ENCODE measurements at regions not wholly inside any gene's neighbourhood (a gene's known extent, or its start where the extent isn't known, plus 50 kb on each side); places are given as distances from the start of the nearest gene placed in this dataset.

GRCh38 chr14:98840091-98840490, 431.9 kb downstream of the BCL11B start (continued):
- TF ChIP-seq, protein P1, sequence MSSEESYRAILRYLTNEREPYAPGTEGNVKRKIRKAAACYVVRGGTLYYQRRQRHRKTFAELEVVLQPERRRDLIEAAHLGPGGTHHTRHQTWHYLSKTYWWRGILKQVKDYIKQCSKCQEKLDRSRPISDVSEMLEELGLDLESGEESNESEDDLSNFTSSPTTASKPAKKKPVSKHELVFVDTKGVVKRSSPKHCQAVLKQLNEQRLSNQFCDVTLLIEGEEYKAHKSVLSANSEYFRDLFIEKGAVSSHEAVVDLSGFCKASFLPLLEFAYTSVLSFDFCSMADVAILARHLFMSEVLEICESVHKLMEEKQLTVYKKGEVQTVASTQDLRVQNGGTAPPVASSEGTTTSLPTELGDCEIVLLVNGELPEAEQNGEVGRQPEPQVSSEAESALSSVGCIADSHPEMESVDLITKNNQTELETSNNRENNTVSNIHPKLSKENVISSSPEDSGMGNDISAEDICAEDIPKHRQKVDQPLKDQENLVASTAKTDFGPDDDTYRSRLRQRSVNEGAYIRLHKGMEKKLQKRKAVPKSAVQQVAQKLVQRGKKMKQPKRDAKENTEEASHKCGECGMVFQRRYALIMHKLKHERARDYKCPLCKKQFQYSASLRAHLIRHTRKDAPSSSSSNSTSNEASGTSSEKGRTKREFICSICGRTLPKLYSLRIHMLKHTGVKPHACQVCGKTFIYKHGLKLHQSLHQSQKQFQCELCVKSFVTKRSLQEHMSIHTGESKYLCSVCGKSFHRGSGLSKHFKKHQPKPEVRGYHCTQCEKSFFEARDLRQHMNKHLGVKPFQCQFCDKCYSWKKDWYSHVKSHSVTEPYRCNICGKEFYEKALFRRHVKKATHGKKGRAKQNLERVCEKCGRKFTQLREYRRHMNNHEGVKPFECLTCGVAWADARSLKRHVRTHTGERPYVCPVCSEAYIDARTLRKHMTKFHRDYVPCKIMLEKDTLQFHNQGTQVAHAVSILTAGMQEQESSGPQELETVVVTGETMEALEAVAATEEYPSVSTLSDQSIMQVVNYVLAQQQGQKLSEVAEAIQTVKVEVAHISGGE (tag by site-specific recombination; conservative IDR thresholded peaks at IDR 0.05; ENCODE audit: low read depth), result no peak

DNA sequence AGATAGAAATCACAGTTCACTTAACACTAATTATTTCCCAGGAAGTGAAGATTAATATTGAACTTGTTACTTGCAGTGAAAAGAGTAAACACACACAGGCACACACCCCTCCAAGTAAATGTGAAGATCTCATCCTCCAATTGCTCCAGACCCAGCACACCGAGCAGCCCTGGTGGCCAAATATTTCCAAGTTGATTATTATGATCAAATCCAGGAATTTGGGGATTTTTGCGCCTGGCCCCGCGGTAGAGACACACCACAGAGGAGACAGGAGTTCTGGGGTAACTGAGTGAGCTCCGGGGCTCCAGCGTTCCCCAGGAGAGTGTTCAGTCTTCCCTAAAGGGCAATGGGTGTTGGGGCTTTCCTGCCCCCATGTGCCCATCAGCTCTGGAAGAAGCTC, 431.5 kb downstream of the BCL11B start:
- CTCF ChIA-PET, result no interaction called here
- H3K36me3 ChIP-seq (ENCODE audit: control insufficient read depth in 2 of 2, insufficient read depth in 1 of 2, low read length in 2 of 2), result no peaks in the 10 kb centered on the region
- no peak overlapping the region for H3K27ac ChIP-seq (ENCODE audit: extremely low read depth, low read depth, low read length)
- H3K4me3 ChIP-seq (ENCODE audit: low read depth, low read length), result no peak overlapping the region
- no peaks in the 10 kb centered on the region for H3K9me3 ChIP-seq (ENCODE audit: control insufficient read depth, insufficient read depth, low read depth, low read length)
- TF ChIP-seq ZSCAN5A (tag by site-specific recombination; IDR thresholded peaks at IDR 0.05) (no peak), ZFHX2 (tag by site-specific recombination; conservative IDR thresholded peaks at IDR 0.05) (no peak), KLF1 (tag by site-specific recombination; IDR thresholded peaks at IDR 0.05) (no peak), ZNF266 (tag by site-specific recombination; IDR thresholded peaks at IDR 0.05; ENCODE audit: low read depth) (no peak), HOXC10 (CRISPR knock-in tag; IDR thresholded peaks at IDR 0.05) (no peak), ZNF596 (tag by site-specific recombination; IDR thresholded peaks at IDR 0.05) (no peak), ZNF121 (tag by site-specific recombination; IDR thresholded peaks at IDR 0.05) (no peak), ZNF426 (tag by site-specific recombination; IDR thresholded peaks at IDR 0.05) (no peak), ZNF280D (tag by site-specific recombination; IDR thresholded peaks at IDR 0.05) (no peak), ZNF350 (tag by site-specific recombination; IDR thresholded peaks at IDR 0.05) (no peak), ZNF311 (tag by site-specific recombination; IDR thresholded peaks at IDR 0.05; ENCODE audit: borderline replicate concordance) (no peak), ZFP37 (tag by site-specific recombination; IDR thresholded peaks at IDR 0.05) (no peak), RBAK (tag by site-specific recombination; IDR thresholded peaks at IDR 0.05) (no peak)
- no peaks in the 10 kb centered on the region for H3K4me1 ChIP-seq (ENCODE audit: control insufficient read depth, insufficient read depth, low read length)
- POLR2A ChIA-PET, result no interaction called here

DNA sequence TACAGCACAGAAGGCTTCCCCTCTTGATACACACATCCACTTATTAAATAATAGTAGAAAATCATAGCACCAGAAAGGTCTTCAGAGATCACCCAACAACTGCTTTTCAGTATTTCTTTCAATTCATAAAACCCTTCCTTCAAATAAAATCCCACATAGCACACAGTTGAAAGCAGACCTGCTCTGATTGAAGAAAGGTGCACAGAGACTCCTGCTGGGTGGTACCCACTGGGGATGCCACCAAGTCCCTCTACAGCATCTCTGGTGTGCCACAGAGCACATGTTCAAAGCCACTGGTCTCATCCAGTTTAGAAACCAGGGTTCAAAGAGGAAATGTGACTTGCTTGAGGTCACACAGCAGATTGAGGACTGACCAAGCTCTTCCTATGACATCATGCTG, 427.5 kb downstream of the BCL11B start:
- no peaks in the 10 kb centered on the region for H3K9me3 ChIP-seq (ENCODE audit: control insufficient read depth, insufficient read depth, low read depth, low read length)
- no peak overlapping the region for H3K27ac ChIP-seq (ENCODE audit: extremely low read depth, low read depth, low read length)
- no peak overlapping the region for H3K4me3 ChIP-seq (ENCODE audit: low read depth, low read length)
- no peaks in the 10 kb centered on the region for H3K36me3 ChIP-seq (ENCODE audit: control insufficient read depth in 2 of 2, insufficient read depth in 1 of 2, low read length in 2 of 2)
- H3K4me1 ChIP-seq (ENCODE audit: control insufficient read depth, insufficient read depth, low read length), result no peaks in the 10 kb centered on the region
- ChIA-PET POLR2A (no interaction called here), CTCF (interaction anchor here (0.7 kb wide), 1 partner anchor 8 kb away, joined by 3 read pairs; no protein-coding TSS in a partner anchor)
- TF ChIP-seq, protein P2, sequence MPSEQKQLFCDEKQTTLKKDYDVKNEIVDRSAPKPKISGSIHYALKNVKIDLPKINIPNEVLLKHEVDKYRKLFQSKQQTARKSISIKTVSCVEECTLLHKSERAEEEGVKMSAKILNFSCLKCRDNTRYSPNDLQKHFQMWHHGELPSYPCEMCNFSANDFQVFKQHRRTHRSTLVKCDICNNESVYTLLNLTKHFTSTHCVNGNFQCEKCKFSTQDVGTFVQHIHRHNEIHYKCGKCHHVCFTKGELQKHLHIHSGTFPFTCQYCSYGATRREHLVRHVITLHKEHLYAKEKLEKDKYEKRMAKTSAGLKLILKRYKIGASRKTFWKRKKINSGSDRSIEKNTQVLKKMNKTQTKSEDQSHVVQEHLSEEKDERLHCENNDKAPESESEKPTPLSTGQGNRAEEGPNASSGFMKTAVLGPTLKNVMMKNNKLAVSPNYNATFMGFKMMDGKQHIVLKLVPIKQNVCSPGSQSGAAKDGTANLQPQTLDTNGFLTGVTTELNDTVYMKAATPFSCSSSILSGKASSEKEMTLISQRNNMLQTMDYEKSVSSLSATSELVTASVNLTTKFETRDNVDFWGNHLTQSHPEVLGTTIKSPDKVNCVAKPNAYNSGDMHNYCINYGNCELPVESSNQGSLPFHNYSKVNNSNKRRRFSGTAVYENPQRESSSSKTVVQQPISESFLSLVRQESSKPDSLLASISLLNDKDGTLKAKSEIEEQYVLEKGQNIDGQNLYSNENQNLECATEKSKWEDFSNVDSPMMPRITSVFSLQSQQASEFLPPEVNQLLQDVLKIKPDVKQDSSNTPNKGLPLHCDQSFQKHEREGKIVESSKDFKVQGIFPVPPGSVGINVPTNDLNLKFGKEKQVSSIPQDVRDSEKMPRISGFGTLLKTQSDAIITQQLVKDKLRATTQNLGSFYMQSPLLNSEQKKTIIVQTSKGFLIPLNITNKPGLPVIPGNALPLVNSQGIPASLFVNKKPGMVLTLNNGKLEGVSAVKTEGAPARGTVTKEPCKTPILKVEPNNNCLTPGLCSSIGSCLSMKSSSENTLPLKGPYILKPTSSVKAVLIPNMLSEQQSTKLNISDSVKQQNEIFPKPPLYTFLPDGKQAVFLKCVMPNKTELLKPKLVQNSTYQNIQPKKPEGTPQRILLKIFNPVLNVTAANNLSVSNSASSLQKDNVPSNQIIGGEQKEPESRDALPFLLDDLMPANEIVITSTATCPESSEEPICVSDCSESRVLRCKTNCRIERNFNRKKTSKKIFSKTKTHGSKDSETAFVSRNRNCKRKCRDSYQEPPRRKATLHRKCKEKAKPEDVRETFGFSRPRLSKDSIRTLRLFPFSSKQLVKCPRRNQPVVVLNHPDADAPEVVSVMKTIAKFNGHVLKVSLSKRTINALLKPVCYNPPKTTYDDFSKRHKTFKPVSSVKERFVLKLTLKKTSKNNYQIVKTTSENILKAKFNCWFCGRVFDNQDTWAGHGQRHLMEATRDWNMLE (tag by site-specific recombination; conservative IDR thresholded peaks at IDR 0.05; ENCODE audit: low read depth), result no peak
- TF ChIP-seq SP2 (tag by site-specific recombination; IDR thresholded peaks at IDR 0.05), result no peak
- TF ChIP-seq, protein P3, sequence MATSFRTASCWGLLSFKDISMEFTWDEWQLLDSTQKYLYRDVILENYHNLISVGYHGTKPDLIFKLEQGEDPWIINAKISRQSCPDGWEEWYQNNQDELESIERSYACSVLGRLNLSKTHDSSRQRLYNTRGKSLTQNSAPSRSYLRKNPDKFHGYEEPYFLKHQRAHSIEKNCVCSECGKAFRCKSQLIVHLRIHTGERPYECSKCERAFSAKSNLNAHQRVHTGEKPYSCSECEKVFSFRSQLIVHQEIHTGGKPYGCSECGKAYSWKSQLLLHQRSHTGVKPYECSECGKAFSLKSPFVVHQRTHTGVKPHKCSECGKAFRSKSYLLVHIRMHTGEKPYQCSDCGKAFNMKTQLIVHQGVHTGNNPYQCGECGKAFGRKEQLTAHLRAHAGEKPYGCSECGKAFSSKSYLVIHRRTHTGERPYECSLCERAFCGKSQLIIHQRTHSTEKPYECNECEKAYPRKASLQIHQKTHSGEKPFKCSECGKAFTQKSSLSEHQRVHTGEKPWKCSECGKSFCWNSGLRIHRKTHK (tag by site-specific recombination; IDR thresholded peaks at IDR 0.05), result no peak
- TF ChIP-seq ZNF776 (tag by site-specific recombination; IDR thresholded peaks at IDR 0.05; ENCODE audit: borderline replicate concordance), result no peak
